ENCODE measurements at regions not wholly inside any gene's neighbourhood (a gene's known extent, or its start where the extent isn't known, plus 50 kb on each side); places are given as distances from the start of the nearest gene placed in this dataset.

DNA sequence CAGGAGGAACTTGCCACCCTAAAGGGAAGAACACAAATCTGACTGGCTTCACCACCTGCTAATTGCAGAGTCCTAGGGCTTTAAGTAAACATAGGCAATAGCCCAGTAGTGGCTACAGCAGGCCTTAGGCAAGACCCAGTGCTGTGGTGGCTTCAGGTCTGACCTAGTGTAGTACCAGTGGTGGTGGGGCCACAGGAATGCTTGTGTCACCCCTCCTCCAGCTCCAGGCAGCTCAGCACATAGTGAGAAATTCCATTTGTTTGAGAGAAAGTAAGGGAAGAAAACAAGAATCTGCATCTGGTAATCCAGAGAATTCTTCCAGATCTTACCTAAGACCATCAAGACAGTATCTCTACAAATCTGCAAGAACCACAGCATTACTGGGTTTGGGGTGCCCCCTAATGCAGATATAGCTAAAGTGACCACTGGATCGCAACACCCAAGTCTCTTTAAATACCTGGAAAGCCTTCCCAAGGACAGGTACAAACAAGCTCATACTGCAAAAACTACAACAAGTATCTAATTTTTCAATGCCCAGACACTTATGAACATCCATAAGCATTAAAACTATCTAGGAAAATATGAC lies 102.6 kb upstream of the TRPM3 start:
- no peak overlapping the region for H3K4me2 ChIP-seq (ENCODE audit: low read length)
- H3K4me3 ChIP-seq (ENCODE audit: low read depth, low read length, poor library complexity, severe bottlenecking), result no peak overlapping the region
- H3K4me1 ChIP-seq (ENCODE audit: insufficient read depth, low read length, severe bottlenecking), result no peaks in the 10 kb centered on the region
- H3K9me3 ChIP-seq (ENCODE audit: low read length), result no peaks in the 10 kb centered on the region
- no peaks in the 10 kb centered on the region for H4K20me1 ChIP-seq (ENCODE audit: insufficient read depth, low read length)
- H3F3A ChIP-seq (ENCODE audit: insufficient read depth, low read length), result no peaks in the 10 kb centered on the region
- H3K79me2 ChIP-seq (ENCODE audit: insufficient read depth, low read length), result no peaks in the 10 kb centered on the region
- TF ChIP-seq CTCF (IDR thresholded peaks at IDR 0.05; ENCODE audit: low read length), result 0 out of 2 replicates have a peak, but pooled peaks have one; percentile 4
- TF ChIP-seq EZH2 (IDR thresholded peaks at IDR 0.05; ENCODE audit: borderline replicate concordance, low read length), result no peak
- no peak overlapping the region for H3K9ac ChIP-seq (ENCODE audit: low read length)
- no peak overlapping the region for H2AFZ ChIP-seq (ENCODE audit: low read length)
- no peaks in the 10 kb centered on the region for H3K9me2 ChIP-seq (ENCODE audit: low read depth, low read length)
- no peak overlapping the region for H3K27ac ChIP-seq (ENCODE audit: low read depth, low read length, poor library complexity, severe bottlenecking)
- no peaks in the 10 kb centered on the region for H3K36me3 ChIP-seq (ENCODE audit: insufficient read depth, low read length)
- H3K27me3 ChIP-seq (ENCODE audit: insufficient read depth, low read length), result no peaks in the 10 kb centered on the region

DNA sequence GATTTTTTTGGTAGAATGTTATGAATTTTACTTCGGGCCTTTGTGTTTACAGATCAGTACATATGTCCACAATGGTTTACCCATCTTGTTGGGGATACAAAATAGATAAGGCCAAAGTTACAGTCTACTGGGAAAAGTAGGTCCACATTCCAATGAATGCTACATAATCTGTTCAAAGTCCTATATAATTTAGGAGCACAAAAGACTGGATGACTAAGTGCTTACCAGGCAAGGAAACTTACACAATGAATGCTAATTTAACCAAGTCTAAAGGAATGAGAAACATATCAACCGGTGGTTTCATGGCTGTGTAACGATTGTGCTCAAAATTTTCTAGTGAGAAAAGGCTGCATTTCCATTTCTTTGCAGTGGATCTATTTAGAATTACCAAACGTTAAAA lies 97.4 kb upstream of the TRPM3 start:
- no peaks in the 10 kb centered on the region for H3K79me2 ChIP-seq (ENCODE audit: insufficient read depth, low read length)
- no peak overlapping the region for H3K4me3 ChIP-seq (ENCODE audit: low read depth, low read length, poor library complexity, severe bottlenecking)
- no peak overlapping the region for H3K4me2 ChIP-seq (ENCODE audit: low read length)
- H3K9ac ChIP-seq (ENCODE audit: low read length), result no peak overlapping the region
- no peak overlapping the region for H3K27ac ChIP-seq (ENCODE audit: low read depth, low read length, poor library complexity, severe bottlenecking)
- TF ChIP-seq CTCF (IDR thresholded peaks at IDR 0.05; ENCODE audit: low read length) (no peak), EZH2 (IDR thresholded peaks at IDR 0.05; ENCODE audit: borderline replicate concordance, low read length) (no peak)
- peaks cover 3% of the 10 kb centered on the region; the same call in 1 of the 2 replicates for H3F3A ChIP-seq (ENCODE audit: insufficient read depth, low read length)
- H3K27me3 ChIP-seq (ENCODE audit: insufficient read depth, low read length), result no peaks in the 10 kb centered on the region
- no peak overlapping the region for H2AFZ ChIP-seq (ENCODE audit: low read length)
- H3K4me1 ChIP-seq (ENCODE audit: insufficient read depth, low read length, severe bottlenecking), result no peaks in the 10 kb centered on the region
- H4K20me1 ChIP-seq (ENCODE audit: insufficient read depth, low read length), result no peaks in the 10 kb centered on the region
- H3K9me2 ChIP-seq (ENCODE audit: low read depth, low read length), result no peaks in the 10 kb centered on the region
- no peaks in the 10 kb centered on the region for H3K36me3 ChIP-seq (ENCODE audit: insufficient read depth, low read length)
- no peaks in the 10 kb centered on the region for H3K9me3 ChIP-seq (ENCODE audit: low read length)

DNA sequence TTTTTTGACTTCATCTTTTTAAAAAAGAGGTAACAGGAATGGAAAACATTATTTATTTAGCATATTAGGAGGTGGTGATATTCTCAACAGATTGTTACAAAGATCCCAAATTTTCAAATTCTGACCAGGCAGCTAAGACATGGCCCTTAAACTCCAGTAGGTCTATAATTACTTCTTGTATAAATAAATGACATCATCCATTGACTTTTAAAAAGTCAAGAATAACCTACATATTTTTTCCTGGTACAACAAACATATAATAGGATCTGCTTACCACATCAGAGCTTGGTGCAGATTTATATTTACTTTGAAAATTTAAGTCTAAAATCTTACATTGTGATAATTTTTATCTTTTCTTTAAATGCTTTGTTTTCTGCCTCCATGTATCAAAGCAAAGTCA lies 92.2 kb upstream of the TRPM3 start:
- no peaks in the 10 kb centered on the region for H3K9me2 ChIP-seq (ENCODE audit: low read depth, low read length)
- H3K9me3 ChIP-seq (ENCODE audit: low read length), result no peaks in the 10 kb centered on the region
- no peaks in the 10 kb centered on the region for H3K36me3 ChIP-seq (ENCODE audit: insufficient read depth, low read length)
- no peaks in the 10 kb centered on the region for H4K20me1 ChIP-seq (ENCODE audit: insufficient read depth, low read length)
- H3K4me1 ChIP-seq (ENCODE audit: insufficient read depth, low read length, severe bottlenecking), result no peaks in the 10 kb centered on the region
- H3K27ac ChIP-seq (ENCODE audit: low read depth, low read length, poor library complexity, severe bottlenecking), result no peak overlapping the region
- H3K4me2 ChIP-seq (ENCODE audit: low read length), result no peak overlapping the region
- no peak overlapping the region for H3K9ac ChIP-seq (ENCODE audit: low read length)
- H2AFZ ChIP-seq (ENCODE audit: low read length), result no peak overlapping the region
- TF ChIP-seq CTCF (IDR thresholded peaks at IDR 0.05; ENCODE audit: low read length) (no peak), EZH2 (IDR thresholded peaks at IDR 0.05; ENCODE audit: borderline replicate concordance, low read length) (no peak)
- no peaks in the 10 kb centered on the region for H3K27me3 ChIP-seq (ENCODE audit: insufficient read depth, low read length)
- peaks cover 3% of the 10 kb centered on the region; the same call in 1 of the 2 replicates for H3F3A ChIP-seq (ENCODE audit: insufficient read depth, low read length)
- no peak overlapping the region for H3K4me3 ChIP-seq (ENCODE audit: low read depth, low read length, poor library complexity, severe bottlenecking)
- no peaks in the 10 kb centered on the region for H3K79me2 ChIP-seq (ENCODE audit: insufficient read depth, low read length)
